ENCODE measurements at regions not wholly inside any gene's neighbourhood (a gene's known extent, or its start where the extent isn't known, plus 50 kb on each side); places are given as distances from the start of the nearest gene placed in this dataset.

GRCh38 chr2:56626927-56627326 is 443.1 kb downstream of the CCDC85A start:
- TF ChIP-seq, protein P1, sequence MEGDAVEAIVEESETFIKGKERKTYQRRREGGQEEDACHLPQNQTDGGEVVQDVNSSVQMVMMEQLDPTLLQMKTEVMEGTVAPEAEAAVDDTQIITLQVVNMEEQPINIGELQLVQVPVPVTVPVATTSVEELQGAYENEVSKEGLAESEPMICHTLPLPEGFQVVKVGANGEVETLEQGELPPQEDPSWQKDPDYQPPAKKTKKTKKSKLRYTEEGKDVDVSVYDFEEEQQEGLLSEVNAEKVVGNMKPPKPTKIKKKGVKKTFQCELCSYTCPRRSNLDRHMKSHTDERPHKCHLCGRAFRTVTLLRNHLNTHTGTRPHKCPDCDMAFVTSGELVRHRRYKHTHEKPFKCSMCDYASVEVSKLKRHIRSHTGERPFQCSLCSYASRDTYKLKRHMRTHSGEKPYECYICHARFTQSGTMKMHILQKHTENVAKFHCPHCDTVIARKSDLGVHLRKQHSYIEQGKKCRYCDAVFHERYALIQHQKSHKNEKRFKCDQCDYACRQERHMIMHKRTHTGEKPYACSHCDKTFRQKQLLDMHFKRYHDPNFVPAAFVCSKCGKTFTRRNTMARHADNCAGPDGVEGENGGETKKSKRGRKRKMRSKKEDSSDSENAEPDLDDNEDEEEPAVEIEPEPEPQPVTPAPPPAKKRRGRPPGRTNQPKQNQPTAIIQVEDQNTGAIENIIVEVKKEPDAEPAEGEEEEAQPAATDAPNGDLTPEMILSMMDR (IDR thresholded peaks at IDR 0.05; ENCODE audit: low read length), result no peak
- no peak for TF ChIP-seq EZH2 (optimal IDR thresholded peaks at IDR 0.05; ENCODE audit: low read depth, low read length)
- no peak for TF ChIP-seq EZH2phosphoT487 (IDR thresholded peaks at IDR 0.05; ENCODE audit: low read length)
